ENCODE measurements at regions not wholly inside any gene's neighbourhood (a gene's known extent, or its start where the extent isn't known, plus 50 kb on each side); places are given as distances from the start of the nearest gene placed in this dataset.

DNA sequence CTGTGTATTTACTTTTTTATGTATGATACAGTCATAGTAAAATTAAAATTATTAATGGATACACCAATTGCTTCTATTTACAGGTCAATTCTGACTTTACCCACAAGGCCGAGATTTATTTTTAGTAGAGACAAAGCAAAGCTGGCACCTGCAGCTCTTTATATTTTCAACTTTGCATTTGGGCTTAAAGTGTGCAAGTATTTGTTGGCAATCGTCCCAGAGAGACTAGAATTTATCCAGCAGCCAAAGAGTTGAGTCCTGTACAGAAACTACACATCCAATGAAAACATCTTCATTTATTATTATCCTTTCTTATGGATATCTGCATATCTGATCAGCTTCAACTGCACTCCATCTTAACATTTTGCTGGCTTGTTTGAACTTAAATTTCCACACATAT, 485.6 kb downstream of the SOX11 start:
- TF ChIP-seq SIN3A (IDR thresholded peaks at IDR 0.05; ENCODE audit: borderline replicate concordance, insufficient read depth, low read length) (no peak), TAF1 (IDR thresholded peaks at IDR 0.05; ENCODE audit: borderline replicate concordance, insufficient read depth, low read length) (no peak), FOXP2 (optimal IDR thresholded peaks at IDR 0.05; ENCODE audit: borderline replicate concordance, extremely low read depth, extremely low read length, insufficient read depth) (no peak)

DNA sequence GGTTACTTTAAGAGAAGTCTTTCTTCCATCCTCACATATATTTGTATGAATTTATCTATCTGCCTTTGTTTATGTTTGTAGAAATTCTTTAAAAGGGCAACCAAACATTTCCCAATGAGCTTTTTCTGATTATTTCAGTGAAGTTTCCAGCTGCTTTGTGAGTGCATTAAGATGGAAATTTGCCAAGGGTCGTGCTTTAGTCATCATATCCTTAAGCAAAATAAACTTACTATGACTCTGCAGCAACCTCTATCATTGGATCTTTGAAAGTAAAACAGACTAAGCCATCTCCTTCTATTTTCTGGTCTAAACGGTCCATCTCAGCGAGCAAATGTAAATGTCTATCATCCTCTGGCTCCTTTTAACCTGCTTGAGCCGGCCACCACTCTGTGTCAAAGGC, 489.3 kb downstream of the SOX11 start:
- TF ChIP-seq TAF1 (IDR thresholded peaks at IDR 0.05; ENCODE audit: borderline replicate concordance, insufficient read depth, low read length) (no peak), SIN3A (IDR thresholded peaks at IDR 0.05; ENCODE audit: borderline replicate concordance, insufficient read depth, low read length) (no peak), REST (IDR thresholded peaks at IDR 0.05; ENCODE audit: insufficient read depth in 1 of 2, low read depth in 2 of 2, low read length in 2 of 2) (no peak)

DNA sequence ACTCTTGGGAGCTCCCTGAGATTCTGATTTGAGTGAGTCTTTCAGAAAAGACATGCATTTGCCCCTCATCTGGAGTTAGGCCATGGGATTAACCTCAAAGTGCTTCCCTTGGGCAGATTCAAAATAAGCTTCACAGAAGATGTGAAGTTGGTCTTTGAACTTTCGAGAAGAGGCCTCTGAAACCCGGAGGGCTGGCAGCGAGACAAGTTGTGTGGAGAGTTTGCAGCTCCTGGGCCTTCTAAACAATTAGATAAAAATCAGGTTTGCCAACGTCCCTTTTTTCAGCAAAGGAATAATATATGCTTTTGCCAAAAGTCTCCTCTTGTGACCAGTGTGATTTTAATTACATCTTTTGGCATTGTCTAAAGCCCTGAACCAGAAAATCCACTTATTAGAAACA, 489.7 kb downstream of the SOX11 start:
- TF ChIP-seq FOXP2 (optimal IDR thresholded peaks at IDR 0.05; ENCODE audit: borderline replicate concordance, extremely low read depth, extremely low read length, insufficient read depth) (no peak), POLR2AphosphoS5 (IDR thresholded peaks at IDR 0.05; ENCODE audit: low read depth, low read length) (no peak), TAF1 (IDR thresholded peaks at IDR 0.05; ENCODE audit: borderline replicate concordance, insufficient read depth, low read length) (no peak), REST (IDR thresholded peaks at IDR 0.05; ENCODE audit: insufficient read depth in 1 of 2, low read depth in 2 of 2, low read length in 2 of 2) (no peak), SIN3A (IDR thresholded peaks at IDR 0.05; ENCODE audit: borderline replicate concordance, insufficient read depth, low read length) (no peak)

DNA sequence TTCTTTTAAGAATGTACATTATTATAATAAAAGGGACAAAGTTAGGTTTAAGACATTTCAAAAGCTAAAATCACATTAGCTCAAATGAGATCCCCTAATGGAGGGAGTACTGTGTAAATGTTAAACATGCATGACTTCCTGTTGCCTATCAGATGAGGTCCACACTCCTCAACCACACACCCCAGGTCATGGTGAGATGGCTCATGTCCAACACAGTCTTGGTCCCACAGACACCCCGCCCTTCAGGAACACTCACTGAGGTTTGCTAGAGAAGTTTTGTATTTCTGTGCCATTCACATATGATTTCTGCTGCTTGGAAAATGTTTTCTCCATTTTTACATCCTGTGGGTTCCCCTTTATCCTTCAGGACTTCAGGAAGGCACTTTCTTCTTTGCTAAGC, 491.0 kb downstream of the SOX11 start:
- TF ChIP-seq REST (IDR thresholded peaks at IDR 0.05; ENCODE audit: insufficient read depth in 1 of 2, low read depth in 2 of 2, low read length in 2 of 2) (no peak), TAF1 (IDR thresholded peaks at IDR 0.05; ENCODE audit: borderline replicate concordance, insufficient read depth, low read length) (no peak), SIN3A (IDR thresholded peaks at IDR 0.05; ENCODE audit: borderline replicate concordance, insufficient read depth, low read length) (no peak), POLR2AphosphoS5 (IDR thresholded peaks at IDR 0.05; ENCODE audit: low read depth, low read length) (no peak), FOXP2 (optimal IDR thresholded peaks at IDR 0.05; ENCODE audit: borderline replicate concordance, extremely low read depth, extremely low read length, insufficient read depth) (no peak)

- TF ChIP-seq FOXP2 (optimal IDR thresholded peaks at IDR 0.05; ENCODE audit: borderline replicate concordance, extremely low read depth, extremely low read length, insufficient read depth) (no peak), TAF1 (IDR thresholded peaks at IDR 0.05; ENCODE audit: borderline replicate concordance, insufficient read depth, low read length) (no peak), REST (IDR thresholded peaks at IDR 0.05; ENCODE audit: insufficient read depth in 1 of 2, low read depth in 2 of 2, low read length in 2 of 2) (no peak), POLR2AphosphoS5 (IDR thresholded peaks at IDR 0.05; ENCODE audit: low read depth, low read length) (no peak), SIN3A (IDR thresholded peaks at IDR 0.05; ENCODE audit: borderline replicate concordance, insufficient read depth, low read length) (no peak)
Measured at GRCh38 chr2:6184532-6185292, 492.5 kb downstream of the SOX11 start.

Data from PFSK-1 (cell line).